MM.1S (cell line): ENCODE measurements at regions not wholly inside any gene's neighbourhood (a gene's known extent, or its start where the extent isn't known, plus 50 kb on each side); places are given as distances from the start of the nearest gene placed in this dataset.

Source experiments
- DNase-seq: peaks from one replicate; pipeline ENCODE4 v3.0.0-alpha.2; 2015
- H2AFZ ChIP-seq: fragments of 300-600 bp; sonication (generic); 2 replicates; pipeline ENCODE4 v1.6.0; 2016; ENCODE audit warnings: antibody characterized with exemption, low read length
- H3F3A ChIP-seq: fragments of 300-600 bp; sonication (generic); 2 replicates; pipeline ENCODE4 v1.6.1; 2016; ENCODE audit warnings: mild to moderate bottlenecking, antibody characterized with exemption, low read length, moderate library complexity, mixed read lengths; ENCODE audit not compliant: insufficient read depth
- H3K27ac ChIP-seq: fragments of 300-600 bp; sonication (generic); 2 replicates; pipeline ENCODE4 v1.5.1; 2016; ENCODE audit warnings: mild to moderate bottlenecking, low read length
- H3K27me3 ChIP-seq: fragments of 300-600 bp; sonication (generic); replicated peaks from 2 replicates; pipeline ENCODE4 v1.6.0; 2016; ENCODE audit warnings: low read length; ENCODE audit not compliant: insufficient read depth
- H3K36me3 ChIP-seq: fragments of 300-600 bp; sonication (generic); replicated peaks from 2 replicates; pipeline ENCODE4 v1.6.1; 2016; ENCODE audit warnings: mild to moderate bottlenecking, low read length, mixed read lengths; ENCODE audit not compliant: insufficient read depth
- H3K4me1 ChIP-seq: fragments of 300-600 bp; sonication (generic); 2 replicates; pipeline ENCODE4 v1.6.1; 2016; ENCODE audit warnings: low read length, mixed read lengths
- H3K4me2 ChIP-seq: fragments of 300-600 bp; sonication (generic); 2 replicates; pipeline ENCODE4 v1.6.0; 2016; ENCODE audit warnings: low read depth, low read length
- H3K4me3 ChIP-seq: fragments of 300-600 bp; sonication (generic); 2 replicates; pipeline ENCODE4 v1.5.1; 2016; ENCODE audit warnings: low read length, mixed read lengths
- H3K79me2 ChIP-seq: fragments of 300-600 bp; sonication (generic); 2 replicates; pipeline ENCODE4 v1.6.1; 2016; ENCODE audit warnings: mixed run types, low read length, mixed read lengths
- H3K9ac ChIP-seq: fragments of 300-600 bp; sonication (generic); 2 replicates; pipeline ENCODE4 v1.6.1; 2016; ENCODE audit warnings: low read length, mixed read lengths
- H3K9me2 ChIP-seq: fragments of 300-600 bp; sonication (generic); replicated peaks from 2 replicates; pipeline ENCODE4 v1.6.1; 2016; ENCODE audit warnings: mild to moderate bottlenecking, low read length, mixed read lengths; ENCODE audit not compliant: insufficient read depth
- H3K9me3 ChIP-seq: fragments of 300-600 bp; sonication (generic); replicated peaks from 2 replicates; pipeline ENCODE4 v1.6.1; 2016; ENCODE audit warnings: mild to moderate bottlenecking, low read length, mixed read lengths; ENCODE audit not compliant: insufficient read depth
- H4K20me1 ChIP-seq: fragments of 300-600 bp; sonication (generic); 2 replicates; pipeline ENCODE4 v1.6.1; 2016; ENCODE audit warnings: mild to moderate bottlenecking, low read length, moderate library complexity, mixed read lengths; ENCODE audit not compliant: insufficient read depth
- CTCF ChIP-seq: fragments of 300-600 bp; sonication (generic); IDR thresholded peaks from 2 replicates; pipeline ENCODE4 v1.5.1; 2016; ENCODE audit warnings: antibody characterized with exemption, low read length, mixed read lengths
- EZH2 ChIP-seq: fragments of 300-600 bp; sonication (generic); optimal IDR thresholded peaks from 2 replicates; pipeline ENCODE3; 2017; ENCODE audit warnings: low read depth, mild to moderate bottlenecking, antibody characterized with exemption, low read length, mixed read lengths
- EZH2phosphoT487 ChIP-seq: fragments of 300-600 bp; sonication (generic); IDR thresholded peaks from 2 replicates; pipeline ENCODE4 v1.6.1; 2018; ENCODE audit warnings: antibody characterized with exemption, low read length

- H3K27ac ChIP-seq = no peak overlapping the region
- no peak overlapping the region for H2AFZ ChIP-seq
- H4K20me1 ChIP-seq = no peaks in the 10 kb centered on the region
- H3F3A ChIP-seq = no peaks in the 10 kb centered on the region
- H3K79me2 ChIP-seq = no peaks in the 10 kb centered on the region
- H3K9me2 ChIP-seq = no peaks in the 10 kb centered on the region
- no peak for DNase-seq
- H3K9me3 ChIP-seq = no peaks in the 10 kb centered on the region
- H3K4me2 ChIP-seq = no peak overlapping the region
- no peak overlapping the region for H3K9ac ChIP-seq
- TF ChIP-seq EZH2phosphoT487 (no peak), EZH2 (no peak), CTCF (no peak)
- H3K4me1 ChIP-seq = no peaks in the 10 kb centered on the region
- H3K36me3 ChIP-seq = no peaks in the 10 kb centered on the region
- no peak overlapping the region for H3K4me3 ChIP-seq
- H3K27me3 ChIP-seq = no peaks in the 10 kb centered on the region
Observed at GRCh38 chr12:127239781-127240180, 1027.2 kb upstream of the TMEM132C start.

GRCh38 chr12:127240249-127240929, 1026.6 kb upstream of the TMEM132C start:
- no peaks in the 10 kb centered on the region for H3K9me3 ChIP-seq
- H3K4me3 ChIP-seq = no peak overlapping the region
- no peaks in the 10 kb centered on the region for H4K20me1 ChIP-seq
- no peak overlapping the region for H3K4me2 ChIP-seq
- no peak overlapping the region for H3K9ac ChIP-seq
- no peak overlapping the region for H3K27ac ChIP-seq
- H2AFZ ChIP-seq = no peak overlapping the region
- H3K36me3 ChIP-seq = no peaks in the 10 kb centered on the region
- no peaks in the 10 kb centered on the region for H3K27me3 ChIP-seq
- H3K9me2 ChIP-seq = no peaks in the 10 kb centered on the region
- TF ChIP-seq CTCF = no peak
- no peak for TF ChIP-seq EZH2phosphoT487
- TF ChIP-seq EZH2 = no peak
- DNase-seq = no peak
- H3K79me2 ChIP-seq = no peaks in the 10 kb centered on the region
- H3K4me1 ChIP-seq = no peaks in the 10 kb centered on the region
- H3F3A ChIP-seq = no peaks in the 10 kb centered on the region

- H3K4me3 ChIP-seq = no peak overlapping the region
- H4K20me1 ChIP-seq = no peaks in the 10 kb centered on the region
- no peaks in the 10 kb centered on the region for H3K9me2 ChIP-seq
- DNase-seq = no peak
- H3K9ac ChIP-seq = no peak overlapping the region
- no peak for TF ChIP-seq CTCF
- no peak for TF ChIP-seq EZH2phosphoT487
- TF ChIP-seq EZH2 = no peak
- no peaks in the 10 kb centered on the region for H3K4me1 ChIP-seq
- H3K4me2 ChIP-seq = no peak overlapping the region
- H3F3A ChIP-seq = no peaks in the 10 kb centered on the region
- no peaks in the 10 kb centered on the region for H3K9me3 ChIP-seq
- no peaks in the 10 kb centered on the region for H3K79me2 ChIP-seq
- H3K27me3 ChIP-seq = no peaks in the 10 kb centered on the region
- H3K36me3 ChIP-seq = no peaks in the 10 kb centered on the region
- no peak overlapping the region for H2AFZ ChIP-seq
- no peak overlapping the region for H3K27ac ChIP-seq
Observed at GRCh38 chr12:127241072-127241817, 1025.7 kb upstream of the TMEM132C start.
